ENCODE measurements at regions not wholly inside any gene's neighbourhood (a gene's known extent, or its start where the extent isn't known, plus 50 kb on each side); places are given as distances from the start of the nearest gene placed in this dataset.

- Histone ChIP-seq H3K4me3 (no peak overlapping the region), H3K9me3 (no peaks in the 10 kb centered on the region), H3K36me3 (no peaks in the 10 kb centered on the region), H3K27ac (no peak overlapping the region), H3K27me3 (no peaks in the 10 kb centered on the region), H3K4me1 (no peaks in the 10 kb centered on the region)
- in situ Hi-C loops (cut with MboI; ENCODE audit: low pct_ligation_motif_present in 1 of 4, low pct_unique_long_range_greater_than_20kb in 1 of 4, low sequenced_read_pairs in 3 of 4) (no loop called here), intact Hi-C loops (cut with DNase I; ENCODE audit: low total_unique reads) (no loop called here)
- no peak for DNase-seq
- TF ChIP-seq POLR2AphosphoS5 (IDR thresholded peaks at IDR 0.05) (no peak), EP300 (IDR thresholded peaks at IDR 0.05; ENCODE audit: low read depth) (no peak), POLR2A (IDR thresholded peaks at IDR 0.05) (no peak)
- TF ChIP-seq, protein P1, sequence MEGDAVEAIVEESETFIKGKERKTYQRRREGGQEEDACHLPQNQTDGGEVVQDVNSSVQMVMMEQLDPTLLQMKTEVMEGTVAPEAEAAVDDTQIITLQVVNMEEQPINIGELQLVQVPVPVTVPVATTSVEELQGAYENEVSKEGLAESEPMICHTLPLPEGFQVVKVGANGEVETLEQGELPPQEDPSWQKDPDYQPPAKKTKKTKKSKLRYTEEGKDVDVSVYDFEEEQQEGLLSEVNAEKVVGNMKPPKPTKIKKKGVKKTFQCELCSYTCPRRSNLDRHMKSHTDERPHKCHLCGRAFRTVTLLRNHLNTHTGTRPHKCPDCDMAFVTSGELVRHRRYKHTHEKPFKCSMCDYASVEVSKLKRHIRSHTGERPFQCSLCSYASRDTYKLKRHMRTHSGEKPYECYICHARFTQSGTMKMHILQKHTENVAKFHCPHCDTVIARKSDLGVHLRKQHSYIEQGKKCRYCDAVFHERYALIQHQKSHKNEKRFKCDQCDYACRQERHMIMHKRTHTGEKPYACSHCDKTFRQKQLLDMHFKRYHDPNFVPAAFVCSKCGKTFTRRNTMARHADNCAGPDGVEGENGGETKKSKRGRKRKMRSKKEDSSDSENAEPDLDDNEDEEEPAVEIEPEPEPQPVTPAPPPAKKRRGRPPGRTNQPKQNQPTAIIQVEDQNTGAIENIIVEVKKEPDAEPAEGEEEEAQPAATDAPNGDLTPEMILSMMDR (IDR thresholded peaks at IDR 0.05), result no peak
- WGBS, 2 donors (ENCODE audit: low coverage in 1 of 2), result 60 to 75% methylated on average over 1 to 2 of the region's 2 CpGs
Observed at GRCh38 chr15:61383421-61383820, 154.3 kb upstream of the RORA start.

GRCh38 chr15:61382927-61383326, 153.8 kb upstream of the RORA start:
- WGBS, 2 donors (ENCODE audit: low coverage in 1 of 2), result 61 to 80% methylated on average over 1 of the region's 1 CpG
- Histone ChIP-seq H3K27ac (no peak overlapping the region), H3K27me3 (no peaks in the 10 kb centered on the region), H3K9me3 (no peaks in the 10 kb centered on the region), H3K36me3 (no peaks in the 10 kb centered on the region), H3K4me3 (no peak overlapping the region), H3K4me1 (no peaks in the 10 kb centered on the region)
- TF ChIP-seq, protein P1 (IDR thresholded peaks at IDR 0.05), result no peak
- TF ChIP-seq POLR2A (IDR thresholded peaks at IDR 0.05), result no peak
- TF ChIP-seq POLR2AphosphoS5 (IDR thresholded peaks at IDR 0.05), result no peak
- no peak for TF ChIP-seq EP300 (IDR thresholded peaks at IDR 0.05; ENCODE audit: low read depth)
- DNase-seq, result no peak
- intact Hi-C loops (cut with DNase I; ENCODE audit: low total_unique reads), result no loop called here
- in situ Hi-C loops (cut with MboI; ENCODE audit: low pct_ligation_motif_present in 1 of 4, low pct_unique_long_range_greater_than_20kb in 1 of 4, low sequenced_read_pairs in 3 of 4), result no loop called here

DNA sequence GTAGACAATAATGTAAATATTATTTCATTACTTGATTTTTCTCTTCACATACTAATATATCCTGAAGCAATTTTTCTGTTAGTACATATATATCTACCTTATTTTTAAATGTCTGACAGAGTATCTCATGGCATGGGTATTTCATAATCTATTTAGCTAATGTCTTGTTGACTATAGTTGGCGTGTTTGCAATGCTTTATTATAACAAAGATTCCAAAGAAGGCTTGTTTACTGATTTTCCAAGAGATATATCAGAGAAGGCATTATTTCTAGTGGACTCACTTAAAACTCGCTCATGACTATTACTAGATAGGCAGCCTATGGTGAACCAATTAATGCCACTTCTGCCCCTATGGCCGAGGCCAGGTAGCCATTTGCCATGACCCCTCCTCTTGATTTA, 152.4 kb upstream of the RORA start:
- intact Hi-C loops (cut with DNase I; ENCODE audit: low total_unique reads), result no loop called here
- no peaks in the 10 kb centered on the region for H3K9me3 ChIP-seq
- H3K4me1 ChIP-seq, result no peaks in the 10 kb centered on the region
- 51 to 93% methylated on average over 3 of the region's 3 CpGs for WGBS, 2 donors (ENCODE audit: low coverage in 1 of 2)
- no peak for DNase-seq
- no peak overlapping the region for H3K4me3 ChIP-seq
- H3K36me3 ChIP-seq, result no peaks in the 10 kb centered on the region
- in situ Hi-C loops (cut with MboI; ENCODE audit: low pct_ligation_motif_present in 1 of 4, low pct_unique_long_range_greater_than_20kb in 1 of 4, low sequenced_read_pairs in 3 of 4), result no loop called here
- no peaks in the 10 kb centered on the region for H3K27me3 ChIP-seq
- TF ChIP-seq, protein P1 (IDR thresholded peaks at IDR 0.05), result no peak
- TF ChIP-seq POLR2A (IDR thresholded peaks at IDR 0.05) (no peak), POLR2AphosphoS5 (IDR thresholded peaks at IDR 0.05) (no peak), EP300 (IDR thresholded peaks at IDR 0.05; ENCODE audit: low read depth) (no peak)
- no peak overlapping the region for H3K27ac ChIP-seq

- WGBS, 2 donors (ENCODE audit: low coverage in 1 of 2), result 79 to 83% methylated on average over 1 to 2 of the region's 2 CpGs
- Histone ChIP-seq H3K36me3 (no peaks in the 10 kb centered on the region), H3K4me1 (no peaks in the 10 kb centered on the region), H3K27ac (no peak overlapping the region), H3K4me3 (no peak overlapping the region), H3K9me3 (no peaks in the 10 kb centered on the region), H3K27me3 (no peaks in the 10 kb centered on the region)
- in situ Hi-C loops (cut with MboI; ENCODE audit: low pct_ligation_motif_present in 1 of 4, low pct_unique_long_range_greater_than_20kb in 1 of 4, low sequenced_read_pairs in 3 of 4), result no loop called here
- TF ChIP-seq, protein P1 (IDR thresholded peaks at IDR 0.05), result no peak
- TF ChIP-seq POLR2AphosphoS5 (IDR thresholded peaks at IDR 0.05) (no peak), POLR2A (IDR thresholded peaks at IDR 0.05) (no peak), EP300 (IDR thresholded peaks at IDR 0.05; ENCODE audit: low read depth) (no peak)
- intact Hi-C loops (cut with DNase I; ENCODE audit: low total_unique reads), result no loop called here
- DNase-seq, result no peak
Observed at GRCh38 chr15:61380270-61380669, 151.2 kb upstream of the RORA start.
